GM12892 (cell line): ENCODE measurements at regions not wholly inside any gene's neighbourhood (a gene's known extent, or its start where the extent isn't known, plus 50 kb on each side); places are given as distances from the start of the nearest gene placed in this dataset.
"Not testable (repeated sequence)": the region's sequence is repeated elsewhere in the genome, so short reads cannot be mapped to it uniquely, and the experiment has no call there.

Source experiments
- DNase-seq: peaks from one replicate; pipeline ENCODE4 v3.0.0; 2011; ENCODE audit not compliant: insufficient read length
- FAIRE-seq: peaks from 2 replicates; lab custom pipeline; 2011; peaks lifted over from hg19 to GRCh38; lab: Jason Lieb, UNC
- POLR2A ChIP-seq: IDR thresholded peaks from 2 replicates; pipeline ENCODE4 v1.6.1; 2011; ENCODE audit warnings: low read depth, low read length, control low read depth
- POLR2AphosphoS5 ChIP-seq: IDR thresholded peaks from 2 replicates; pipeline ENCODE4 v1.6.1; 2011; ENCODE audit warnings: low read depth, low read length, control low read depth
- TAF1 ChIP-seq: IDR thresholded peaks from 2 replicates; pipeline ENCODE4 v1.6.1; 2011; ENCODE audit warnings: low read depth, mild to moderate bottlenecking, control low read depth, low read length, borderline replicate concordance

GRCh38 chr5:167937635-167937998, 353.8 kb upstream of the WWC1 start:
- no peak for FAIRE-seq
- no peak for TF ChIP-seq POLR2A
- no peak for TF ChIP-seq TAF1
- no peak for TF ChIP-seq POLR2AphosphoS5
- no peak for DNase-seq

GRCh38 chr5:167939686-167940085, 351.8 kb upstream of the WWC1 start:
- FAIRE-seq (no peak), DNase-seq (no peak)
- TF ChIP-seq POLR2A (no peak), TAF1 (no peak), POLR2AphosphoS5 (no peak)

- no peak for DNase-seq
- no peak for FAIRE-seq
- no peak for TF ChIP-seq TAF1
- TF ChIP-seq POLR2AphosphoS5: no peak
- no peak for TF ChIP-seq POLR2A
Measured at GRCh38 chr5:167940911-167941310, 350.5 kb upstream of the WWC1 start.

- not testable (repeated sequence) for FAIRE-seq, DNase-seq
Measured at GRCh38 chr5:167941556-167941955, 349.9 kb upstream of the WWC1 start.

- DNase-seq: no peak
- FAIRE-seq: no peak
- no peak for TF ChIP-seq TAF1
- no peak for TF ChIP-seq POLR2A
- TF ChIP-seq POLR2AphosphoS5: no peak
Measured at GRCh38 chr5:167943343-167943742, 348.1 kb upstream of the WWC1 start.

- DNase-seq: no peak
- FAIRE-seq: no peak
- TF ChIP-seq TAF1 (no peak), POLR2AphosphoS5 (no peak), POLR2A (no peak)
Measured at GRCh38 chr5:167944121-167944852, 347.2 kb upstream of the WWC1 start.

GRCh38 chr5:167945542-167946384, 345.7 kb upstream of the WWC1 start:
- FAIRE-seq (no peak), DNase-seq (no peak)
- TF ChIP-seq POLR2AphosphoS5 (no peak), POLR2A (no peak), TAF1 (no peak)

- FAIRE-seq (no peak), DNase-seq (no peak)
- TF ChIP-seq POLR2A (no peak), TAF1 (no peak), POLR2AphosphoS5 (no peak)
Measured at GRCh38 chr5:167947306-167947705, 344.1 kb upstream of the WWC1 start.

GRCh38 chr5:167948251-167948650, 343.2 kb upstream of the WWC1 start:
- DNase-seq: no peak
- FAIRE-seq: no peak
- TF ChIP-seq TAF1: no peak
- no peak for TF ChIP-seq POLR2A
- TF ChIP-seq POLR2AphosphoS5: no peak

GRCh38 chr5:167949435-167949834, 342.0 kb upstream of the WWC1 start:
- no peak for FAIRE-seq
- no peak for DNase-seq
- TF ChIP-seq POLR2AphosphoS5 (no peak), TAF1 (no peak), POLR2A (no peak)

GRCh38 chr5:167950126-167950721, 341.2 kb upstream of the WWC1 start:
- no peak for TF ChIP-seq POLR2AphosphoS5
- TF ChIP-seq POLR2A: no peak
- TF ChIP-seq TAF1: no peak
- FAIRE-seq: no peak

More at GRCh38 chr5:167950126-167950721, 341.2 kb upstream of the WWC1 start:
- no peak for DNase-seq
